Lower leg skin (tissue), 4 donors: ENCODE measurements at regions not wholly inside any gene's neighbourhood (a gene's known extent, or its start where the extent isn't known, plus 50 kb on each side); places are given as distances from the start of the nearest gene placed in this dataset.

Source experiments
- DNase-seq, 2 donors: peaks; one replicate each; pipeline ENCODE4 v3.0.0-alpha.2; 2019; ENCODE audit warnings: low spot score in 2 of 2
- H3K4me3 ChIP-seq: fragments of 200-600 bp; sonication (generic); 2 replicates; pipeline ENCODE4 v1.5.1; 2017; ENCODE audit warnings: mild to moderate bottlenecking, low read depth; ENCODE audit not compliant: poor library complexity, severe bottlenecking
- CTCF ChIP-seq, 3 donors: fragments of 450-650 bp; IDR thresholded peaks; one replicate each; pipeline ENCODE4 v1.5.1; 2016; ENCODE audit warnings: antibody characterized with exemption in 3 of 3, mild to moderate bottlenecking in 3 of 3, moderate library complexity in 2 of 3
- POLR2A ChIP-seq, 2 donors: fragments of 450-650 bp; IDR thresholded peaks; one replicate each; pipeline ENCODE4 v1.6.1; 2016 to 2017; ENCODE audit warnings: antibody characterized with exemption in 2 of 2, mild to moderate bottlenecking in 1 of 2, moderate library complexity in 1 of 2
- WGBS, 2 donors: methylation state at CpG; one replicate each; pipeline ENCODE4 v1.1.5; 2018; 5-methylcytosine and 5-hydroxymethylcytosine counted together
- intact Hi-C: fragments of 100-400 bp; cut with DNase I; formaldehyde crosslinking; loops from one replicate; pipeline ENCODE4 v1.15.0; 2023; ENCODE audit warnings: low total_unique reads

GRCh38 chr7:130937830-130938229, 203.8 kb upstream of the KLF14 start:
- no peak overlapping the region for H3K4me3 ChIP-seq
- intact Hi-C loops = no loop called here
- 93 to 95% methylated on average over 3 of the region's 3 CpGs for WGBS, 2 donors
- DNase-seq = no peak
- TF ChIP-seq CTCF (IDR thresholded peaks at IDR 0.05) = no peak
- no peak for TF ChIP-seq POLR2A (IDR thresholded peaks at IDR 0.05)

- H3K4me3 ChIP-seq = no peak overlapping the region
- 27 to 31% methylated on average over 4 of the region's 4 CpGs for WGBS, 2 donors
- intact Hi-C loops = no loop called here
- TF ChIP-seq POLR2A (IDR thresholded peaks at IDR 0.05) (no peak), CTCF (IDR thresholded peaks at IDR 0.05) (no peak)
- DNase-seq = no peak
These were observed 204.7 kb upstream of the KLF14 start for GRCh38 chr7:130938661-130939060.

GRCh38 chr7:130939321-130940095, 205.5 kb upstream of the KLF14 start:
- intact Hi-C loops = no loop called here
- TF ChIP-seq POLR2A (IDR thresholded peaks at IDR 0.05) (no peak), CTCF (IDR thresholded peaks at IDR 0.05) (no peak)
- 60 to 62% methylated on average over 3 of the region's 3 CpGs for WGBS, 2 donors
- H3K4me3 ChIP-seq = no peak overlapping the region
- DNase-seq = no peak

GRCh38 chr7:130940326-130940725, 206.3 kb upstream of the KLF14 start:
- no peak overlapping the region for H3K4me3 ChIP-seq
- TF ChIP-seq CTCF (IDR thresholded peaks at IDR 0.05) (no peak), POLR2A (IDR thresholded peaks at IDR 0.05) (no peak)
- intact Hi-C loops = no loop called here
- DNase-seq = no peak
- 61 to 73% methylated on average over 2 of the region's 2 CpGs for WGBS, 2 donors

GRCh38 chr7:130940907-130941306, 206.9 kb upstream of the KLF14 start:
- 53 to 79% methylated on average over 7 of the region's 7 CpGs for WGBS, 2 donors
- no peak overlapping the region for H3K4me3 ChIP-seq
- TF ChIP-seq CTCF (IDR thresholded peaks at IDR 0.05) = no peak
- no peak for TF ChIP-seq POLR2A (IDR thresholded peaks at IDR 0.05)
- intact Hi-C loops = no loop called here
- no peak for DNase-seq
